ENCODE measurements at regions not wholly inside any gene's neighbourhood (a gene's known extent, or its start where the extent isn't known, plus 50 kb on each side); places are given as distances from the start of the nearest gene placed in this dataset.
A peak's percentile ranks its signal among the peaks of the same experiment; 100 is the strongest.
"Not testable (repeated sequence)": the region's sequence is repeated elsewhere in the genome, so short reads cannot be mapped to it uniquely, and the experiment has no call there.

- no peak for DNase-seq
These were observed 52.6 kb downstream of the ERICH4 start for GRCh38 chr19:41495589-41495988.

- DNase-seq: no peak
These were observed 56.9 kb downstream of the ERICH4 start for GRCh38 chr19:41499899-41500298.

- no peak for DNase-seq
These were observed 57.5 kb downstream of the ERICH4 start for GRCh38 chr19:41500443-41500842.

GRCh38 chr19:41501854-41502253, 58.9 kb downstream of the ERICH4 start:
- no peak for DNase-seq

- DNase-seq: no peak
These were observed 62.1 kb downstream of the ERICH4 start for GRCh38 chr19:41505105-41505504.

GRCh38 chr19:41510484-41510883, 65.5 kb upstream of the CEACAM21 start:
- DNase-seq: no peak

- no peak for DNase-seq
These were observed 64.3 kb upstream of the CEACAM21 start for GRCh38 chr19:41511628-41512027.

- no peak for DNase-seq
These were observed 60.8 kb upstream of the CEACAM21 start for GRCh38 chr19:41515015-41515652.

GRCh38 chr19:41516292-41517171, 59.4 kb upstream of the CEACAM21 start:
- DNase-seq: not testable (repeated sequence)

GRCh38 chr19:41518141-41518540, 57.8 kb upstream of the CEACAM21 start:
- no peak for DNase-seq

- not testable (repeated sequence) for DNase-seq
These were observed 54.6 kb upstream of the CEACAM21 start for GRCh38 chr19:41521138-41521930.

- DNase-seq: peak; percentile 26
These were observed 53.9 kb upstream of the CEACAM21 start for GRCh38 chr19:41521931-41522555.

GRCh38 chr19:41525989-41526388, 50.0 kb upstream of the CEACAM21 start:
- no peak for DNase-seq
